ENCODE measurements at regions not wholly inside any gene's neighbourhood (a gene's known extent, or its start where the extent isn't known, plus 50 kb on each side); places are given as distances from the start of the nearest gene placed in this dataset.
"Not testable (repeated sequence)": the region's sequence is repeated elsewhere in the genome, so short reads cannot be mapped to it uniquely, and the experiment has no call there.

- Histone ChIP-seq H2AFZ (ENCODE audit: low read length, unreplicated experiment) (no peak overlapping the region), H3K36me3 (ENCODE audit: insufficient read depth, low read length) (no peaks in the 10 kb centered on the region), H3K27ac (ENCODE audit: low read depth, low read length) (no peak overlapping the region), H3K27me3 (ENCODE audit: insufficient read depth, low read length) (peaks cover 33% of the 10 kb centered on the region), H3K4me3 (ENCODE audit: low read depth, low read length) (no peak overlapping the region), H3K4me1 (ENCODE audit: control insufficient read depth, insufficient read depth, low read length, unreplicated experiment) (no peaks in the 10 kb centered on the region), H3K79me2 (ENCODE audit: control insufficient read depth, insufficient read depth, low read length, unreplicated experiment) (no peaks in the 10 kb centered on the region)
Measured at GRCh38 chr9:126173401-126173800, 153.2 kb upstream of the MVB12B start.

- no peak overlapping the region for H3K27ac ChIP-seq (ENCODE audit: low read depth, low read length)
- H3K27me3 ChIP-seq (ENCODE audit: insufficient read depth, low read length): peaks cover 31% of the 10 kb centered on the region
- no peaks in the 10 kb centered on the region for H3K79me2 ChIP-seq (ENCODE audit: control insufficient read depth, insufficient read depth, low read length, unreplicated experiment)
- no peaks in the 10 kb centered on the region for H3K4me1 ChIP-seq (ENCODE audit: control insufficient read depth, insufficient read depth, low read length, unreplicated experiment)
- H3K36me3 ChIP-seq (ENCODE audit: insufficient read depth, low read length): no peaks in the 10 kb centered on the region
- H3K4me3 ChIP-seq (ENCODE audit: low read depth, low read length): no peak overlapping the region
- H2AFZ ChIP-seq (ENCODE audit: low read length, unreplicated experiment): no peak overlapping the region
Measured at GRCh38 chr9:126173929-126174328, 152.7 kb upstream of the MVB12B start.

- Histone ChIP-seq H2AFZ (ENCODE audit: low read length, unreplicated experiment) (no peak overlapping the region), H3K36me3 (ENCODE audit: insufficient read depth, low read length) (no peaks in the 10 kb centered on the region), H3K27me3 (ENCODE audit: insufficient read depth, low read length) (peaks cover 83% of the 10 kb centered on the region), H3K4me3 (ENCODE audit: low read depth, low read length) (no peak overlapping the region), H3K4me1 (ENCODE audit: control insufficient read depth, insufficient read depth, low read length, unreplicated experiment) (no peaks in the 10 kb centered on the region), H3K79me2 (ENCODE audit: control insufficient read depth, insufficient read depth, low read length, unreplicated experiment) (no peaks in the 10 kb centered on the region), H3K27ac (ENCODE audit: low read depth, low read length) (no peak overlapping the region)
Measured at GRCh38 chr9:126183266-126183665, 143.4 kb upstream of the MVB12B start.

- H3K4me1 ChIP-seq (ENCODE audit: control insufficient read depth, insufficient read depth, low read length, unreplicated experiment); H3K27ac ChIP-seq (ENCODE audit: low read depth, low read length); H2AFZ ChIP-seq (ENCODE audit: low read length, unreplicated experiment); H3K36me3 ChIP-seq (ENCODE audit: insufficient read depth, low read length); H3K4me3 ChIP-seq (ENCODE audit: low read depth, low read length); H3K79me2 ChIP-seq (ENCODE audit: control insufficient read depth, insufficient read depth, low read length, unreplicated experiment): not testable (repeated sequence)
- H3K27me3 ChIP-seq (ENCODE audit: insufficient read depth, low read length): peaks cover 73% of the 10 kb centered on the region
Measured at GRCh38 chr9:126190994-126191393, 135.6 kb upstream of the MVB12B start.

GRCh38 chr9:126198854-126199253 is 127.8 kb upstream of the MVB12B start:
- Histone ChIP-seq H3K27me3 (ENCODE audit: insufficient read depth, low read length) (peaks cover 72% of the 10 kb centered on the region), H2AFZ (ENCODE audit: low read length, unreplicated experiment) (no peak overlapping the region), H3K36me3 (ENCODE audit: insufficient read depth, low read length) (no peaks in the 10 kb centered on the region), H3K4me3 (ENCODE audit: low read depth, low read length) (no peak overlapping the region), H3K27ac (ENCODE audit: low read depth, low read length) (no peak overlapping the region), H3K79me2 (ENCODE audit: control insufficient read depth, insufficient read depth, low read length, unreplicated experiment) (no peaks in the 10 kb centered on the region), H3K4me1 (ENCODE audit: control insufficient read depth, insufficient read depth, low read length, unreplicated experiment) (no peaks in the 10 kb centered on the region)

- H3K27ac ChIP-seq (ENCODE audit: low read depth, low read length): no peak overlapping the region
- H3K4me3 ChIP-seq (ENCODE audit: low read depth, low read length): no peak overlapping the region
- peaks cover 55% of the 10 kb centered on the region for H3K27me3 ChIP-seq (ENCODE audit: insufficient read depth, low read length)
- H3K4me1 ChIP-seq (ENCODE audit: control insufficient read depth, insufficient read depth, low read length, unreplicated experiment): no peaks in the 10 kb centered on the region
- H2AFZ ChIP-seq (ENCODE audit: low read length, unreplicated experiment): no peak overlapping the region
- H3K79me2 ChIP-seq (ENCODE audit: control insufficient read depth, insufficient read depth, low read length, unreplicated experiment): no peaks in the 10 kb centered on the region
- no peaks in the 10 kb centered on the region for H3K36me3 ChIP-seq (ENCODE audit: insufficient read depth, low read length)
Measured at GRCh38 chr9:126203313-126203712, 123.3 kb upstream of the MVB12B start.

- Histone ChIP-seq H3K4me1 (ENCODE audit: control insufficient read depth, insufficient read depth, low read length, unreplicated experiment) (no peaks in the 10 kb centered on the region), H3K36me3 (ENCODE audit: insufficient read depth, low read length) (no peaks in the 10 kb centered on the region)
Measured at GRCh38 chr9:126204197-126204596, 122.4 kb upstream of the MVB12B start.

GRCh38 chr9:126204708-126205225 is 121.9 kb upstream of the MVB12B start:
- H3K27ac ChIP-seq (ENCODE audit: low read depth, low read length): no peak overlapping the region
- H3K4me1 ChIP-seq (ENCODE audit: control insufficient read depth, insufficient read depth, low read length, unreplicated experiment): no peaks in the 10 kb centered on the region
- no peak overlapping the region for H3K4me3 ChIP-seq (ENCODE audit: low read depth, low read length)
- H3K36me3 ChIP-seq (ENCODE audit: insufficient read depth, low read length): no peaks in the 10 kb centered on the region
- H3K27me3 ChIP-seq (ENCODE audit: insufficient read depth, low read length): peaks cover 56% of the 10 kb centered on the region
- no peaks in the 10 kb centered on the region for H3K79me2 ChIP-seq (ENCODE audit: control insufficient read depth, insufficient read depth, low read length, unreplicated experiment)
- no peak overlapping the region for H2AFZ ChIP-seq (ENCODE audit: low read length, unreplicated experiment)

More at GRCh38 chr9:126204197-126204596, 122.4 kb upstream of the MVB12B start:
- Histone ChIP-seq H3K79me2 (ENCODE audit: control insufficient read depth, insufficient read depth, low read length, unreplicated experiment) (no peaks in the 10 kb centered on the region), H3K27ac (ENCODE audit: low read depth, low read length) (no peak overlapping the region), H3K27me3 (ENCODE audit: insufficient read depth, low read length) (peaks cover 56% of the 10 kb centered on the region), H3K4me3 (ENCODE audit: low read depth, low read length) (no peak overlapping the region), H2AFZ (ENCODE audit: low read length, unreplicated experiment) (no peak overlapping the region)

GRCh38 chr9:126205265-126205664 is 121.4 kb upstream of the MVB12B start:
- no peak overlapping the region for H3K4me3 ChIP-seq (ENCODE audit: low read depth, low read length)

GRCh38 chr9:126205845-126206498 is 120.7 kb upstream of the MVB12B start:
- Histone ChIP-seq H3K79me2 (ENCODE audit: control insufficient read depth, insufficient read depth, low read length, unreplicated experiment) (no peaks in the 10 kb centered on the region), H3K4me3 (ENCODE audit: low read depth, low read length) (no peak overlapping the region), H2AFZ (ENCODE audit: low read length, unreplicated experiment) (no peak overlapping the region), H3K36me3 (ENCODE audit: insufficient read depth, low read length) (no peaks in the 10 kb centered on the region), H3K4me1 (ENCODE audit: control insufficient read depth, insufficient read depth, low read length, unreplicated experiment) (no peaks in the 10 kb centered on the region), H3K27ac (ENCODE audit: low read depth, low read length) (no peak overlapping the region), H3K27me3 (ENCODE audit: insufficient read depth, low read length) (peaks cover 59% of the 10 kb centered on the region)

More at GRCh38 chr9:126205265-126205664, 121.4 kb upstream of the MVB12B start:
- Histone ChIP-seq H2AFZ (ENCODE audit: low read length, unreplicated experiment) (no peak overlapping the region), H3K36me3 (ENCODE audit: insufficient read depth, low read length) (no peaks in the 10 kb centered on the region), H3K4me1 (ENCODE audit: control insufficient read depth, insufficient read depth, low read length, unreplicated experiment) (no peaks in the 10 kb centered on the region), H3K79me2 (ENCODE audit: control insufficient read depth, insufficient read depth, low read length, unreplicated experiment) (no peaks in the 10 kb centered on the region), H3K27me3 (ENCODE audit: insufficient read depth, low read length) (peaks cover 56% of the 10 kb centered on the region), H3K27ac (ENCODE audit: low read depth, low read length) (no peak overlapping the region)

GRCh38 chr9:126207256-126207655 is 119.4 kb upstream of the MVB12B start:
- Histone ChIP-seq H3K4me3 (ENCODE audit: low read depth, low read length) (no peak overlapping the region), H3K27me3 (ENCODE audit: insufficient read depth, low read length) (peaks cover 63% of the 10 kb centered on the region), H3K27ac (ENCODE audit: low read depth, low read length) (no peak overlapping the region), H2AFZ (ENCODE audit: low read length, unreplicated experiment) (no peak overlapping the region), H3K79me2 (ENCODE audit: control insufficient read depth, insufficient read depth, low read length, unreplicated experiment) (no peaks in the 10 kb centered on the region), H3K4me1 (ENCODE audit: control insufficient read depth, insufficient read depth, low read length, unreplicated experiment) (no peaks in the 10 kb centered on the region), H3K36me3 (ENCODE audit: insufficient read depth, low read length) (no peaks in the 10 kb centered on the region)

Data from ACC112 (cell line).